Mononuclear cell (primary cell): ENCODE measurements at regions not wholly inside any gene's neighbourhood (a gene's known extent, or its start where the extent isn't known, plus 50 kb on each side); places are given as distances from the start of the nearest gene placed in this dataset.

Experiments used
- H3K27me3 ChIP-seq: 2 replicates; pipeline ENCODE4 v1.6.0; 2011; ENCODE audit warnings: low read length, control low read depth; ENCODE audit not compliant: insufficient read depth
- H3K4me1 ChIP-seq: 2 replicates; pipeline ENCODE4 v1.5.1; 2011; ENCODE audit warnings: mild to moderate bottlenecking, low read length, control low read depth; ENCODE audit not compliant: insufficient read depth
- H3K4me3 ChIP-seq: 2 replicates; pipeline ENCODE4 v1.5.1; 2011; ENCODE audit warnings: mild to moderate bottlenecking, low read length, moderate library complexity
- H3K9me3 ChIP-seq: 2 replicates; pipeline ENCODE4 v1.5.1; 2011; ENCODE audit warnings: low read depth, mild to moderate bottlenecking, control low read depth, low read length

GRCh38 chr5:91906494-91906893, 523.4 kb upstream of the ARRDC3 start:
- H3K9me3 ChIP-seq, result no peaks in the 10 kb centered on the region
- no peaks in the 10 kb centered on the region for H3K27me3 ChIP-seq
- no peak overlapping the region for H3K4me3 ChIP-seq
- no peaks in the 10 kb centered on the region for H3K4me1 ChIP-seq

GRCh38 chr5:91906027-91906426, 522.9 kb upstream of the ARRDC3 start:
- H3K9me3 ChIP-seq, result no peaks in the 10 kb centered on the region
- H3K4me3 ChIP-seq, result no peak overlapping the region
- H3K4me1 ChIP-seq, result no peaks in the 10 kb centered on the region
- no peaks in the 10 kb centered on the region for H3K27me3 ChIP-seq

DNA sequence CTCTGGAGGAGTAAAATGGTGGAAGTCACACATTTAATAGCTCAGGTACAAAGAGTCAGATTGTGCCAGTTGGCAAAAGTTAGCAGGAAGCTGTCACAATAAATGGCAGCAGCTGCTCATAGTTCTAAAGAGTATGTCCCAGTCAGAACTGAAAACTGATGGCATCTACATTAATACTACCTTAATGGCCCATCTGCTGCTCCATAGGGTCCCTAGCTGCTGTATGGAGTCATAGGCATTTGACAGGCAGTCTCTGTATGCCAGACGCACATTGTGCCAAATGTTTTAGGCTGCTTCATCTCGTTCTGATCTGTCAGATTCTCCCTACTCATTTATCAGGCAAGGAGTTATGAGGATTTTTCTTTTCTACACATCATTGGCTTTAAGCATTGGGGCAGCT, 515.8 kb upstream of the ARRDC3 start:
- no peaks in the 10 kb centered on the region for H3K4me1 ChIP-seq
- no peak overlapping the region for H3K4me3 ChIP-seq
- H3K9me3 ChIP-seq, result no peaks in the 10 kb centered on the region
- no peaks in the 10 kb centered on the region for H3K27me3 ChIP-seq

- Histone ChIP-seq H3K4me1 (no peaks in the 10 kb centered on the region), H3K9me3 (no peaks in the 10 kb centered on the region), H3K27me3 (no peaks in the 10 kb centered on the region), H3K4me3 (no peak overlapping the region)
These were observed 514.9 kb upstream of the ARRDC3 start for GRCh38 chr5:91898019-91898418.

GRCh38 chr5:91888810-91889209, 505.7 kb upstream of the ARRDC3 start:
- H3K27me3 ChIP-seq, result no peaks in the 10 kb centered on the region
- H3K9me3 ChIP-seq, result no peaks in the 10 kb centered on the region
- no peak overlapping the region for H3K4me3 ChIP-seq
- no peaks in the 10 kb centered on the region for H3K4me1 ChIP-seq

DNA sequence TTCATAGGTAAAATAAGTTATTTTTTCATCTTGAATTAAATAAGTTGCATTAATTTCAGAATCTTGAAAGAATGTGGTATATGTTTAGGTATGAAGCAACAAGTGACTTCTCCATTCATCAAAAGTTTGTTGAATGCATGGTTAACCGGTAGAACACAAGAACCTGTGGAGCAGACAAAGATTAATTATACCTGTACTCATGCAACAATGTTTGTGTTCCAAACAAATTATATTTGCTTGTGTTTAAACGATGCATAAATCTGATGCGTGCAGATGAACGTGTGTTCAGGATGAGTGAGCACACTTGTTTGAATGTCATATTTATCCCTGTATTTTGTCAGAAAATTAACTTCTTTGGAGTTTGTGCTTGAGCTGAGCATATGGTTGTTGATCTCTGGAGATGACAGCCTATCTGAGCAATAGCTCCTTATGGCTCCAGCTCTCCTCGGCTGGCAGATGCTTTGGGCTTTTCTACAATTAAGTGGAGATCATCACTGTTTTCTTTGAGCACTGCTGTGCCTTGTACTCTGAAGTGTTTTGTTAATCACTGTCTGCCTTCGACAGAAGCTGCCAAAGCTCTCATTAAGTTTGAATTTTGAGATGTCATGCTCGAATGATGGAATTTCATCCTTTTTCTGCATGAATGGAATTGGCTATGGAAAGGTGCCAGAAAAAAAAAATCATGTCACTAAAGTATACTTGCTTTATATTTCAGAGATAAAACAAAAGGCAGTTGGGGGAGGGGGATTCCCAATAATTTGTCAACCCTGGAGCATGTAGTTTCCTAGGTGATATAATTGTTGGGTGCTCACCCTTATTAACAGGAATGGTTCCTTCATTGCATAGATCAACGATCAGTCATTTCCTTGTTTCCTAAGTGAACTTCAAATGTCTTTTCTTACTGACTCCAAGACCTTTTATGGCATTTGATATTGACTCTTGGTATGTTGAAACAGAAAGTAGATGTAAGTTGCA, 502.5 kb upstream of the ARRDC3 start:
- Histone ChIP-seq H3K4me1 (no peaks in the 10 kb centered on the region), H3K27me3 (no peaks in the 10 kb centered on the region), H3K9me3 (no peaks in the 10 kb centered on the region), H3K4me3 (no peak overlapping the region)

- Histone ChIP-seq H3K27me3 (no peaks in the 10 kb centered on the region), H3K4me1 (no peaks in the 10 kb centered on the region), H3K4me3 (no peak overlapping the region), H3K9me3 (no peaks in the 10 kb centered on the region)
These were observed 500.9 kb upstream of the ARRDC3 start for GRCh38 chr5:91884036-91884435.

DNA sequence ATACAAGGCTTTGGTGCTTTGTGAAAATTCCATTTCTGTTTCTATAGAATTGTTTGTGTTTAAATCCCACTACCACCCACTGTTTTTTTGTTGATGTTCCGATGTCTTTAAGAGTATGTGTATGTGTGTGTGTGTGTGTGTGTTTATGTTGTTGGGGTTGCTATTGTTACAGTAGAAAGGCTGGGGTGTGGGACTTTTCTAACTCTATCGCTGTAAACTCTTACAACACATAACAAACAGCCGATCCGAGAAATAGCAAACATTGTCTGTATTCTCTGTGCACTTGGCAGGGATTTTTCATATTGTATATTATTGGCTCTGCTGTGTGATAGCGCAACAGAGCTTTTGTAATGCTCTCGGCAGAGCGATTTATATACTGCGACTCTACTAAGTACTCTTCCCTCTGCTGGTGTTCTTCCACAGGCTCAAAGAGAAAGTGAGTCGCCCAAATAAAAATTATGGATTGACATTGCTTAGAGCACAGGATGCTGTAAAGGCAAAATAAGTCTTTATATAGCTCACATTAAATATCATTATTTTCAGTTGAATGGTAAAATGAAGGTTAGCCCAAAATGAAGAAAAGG, 492.2 kb upstream of the ARRDC3 start:
- no peak overlapping the region for H3K4me3 ChIP-seq
- H3K9me3 ChIP-seq, result no peaks in the 10 kb centered on the region
- no peaks in the 10 kb centered on the region for H3K4me1 ChIP-seq
- no peaks in the 10 kb centered on the region for H3K27me3 ChIP-seq

GRCh38 chr5:91867799-91868198, 484.7 kb upstream of the ARRDC3 start:
- Histone ChIP-seq H3K4me3 (no peak overlapping the region), H3K4me1 (no peaks in the 10 kb centered on the region), H3K27me3 (no peaks in the 10 kb centered on the region), H3K9me3 (no peaks in the 10 kb centered on the region)

- Histone ChIP-seq H3K9me3 (no peaks in the 10 kb centered on the region), H3K4me3 (no peak overlapping the region), H3K4me1 (no peaks in the 10 kb centered on the region), H3K27me3 (no peaks in the 10 kb centered on the region)
These were observed 482.8 kb upstream of the ARRDC3 start for GRCh38 chr5:91865915-91866314.

DNA sequence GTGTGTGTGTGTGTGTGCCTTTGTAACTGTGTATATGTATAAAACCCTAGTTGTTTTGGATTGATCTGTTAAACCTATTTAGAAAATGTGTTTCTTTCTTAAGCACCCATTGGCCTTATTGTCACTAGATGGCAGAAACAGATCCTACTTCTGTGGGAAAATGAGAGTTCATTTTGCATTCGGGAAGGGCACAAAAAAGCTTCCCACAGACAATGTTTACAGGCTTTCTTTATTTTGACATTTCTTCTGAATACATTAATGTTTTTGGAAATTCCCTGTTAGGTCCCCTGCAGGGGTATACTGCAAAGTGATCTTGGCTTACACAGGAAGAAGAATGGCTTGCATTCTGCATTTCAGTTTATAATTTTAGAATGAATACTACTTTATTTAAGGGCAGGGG, 481.8 kb upstream of the ARRDC3 start:
- Histone ChIP-seq H3K9me3 (no peaks in the 10 kb centered on the region), H3K4me1 (no peaks in the 10 kb centered on the region), H3K4me3 (no peak overlapping the region), H3K27me3 (no peaks in the 10 kb centered on the region)

DNA sequence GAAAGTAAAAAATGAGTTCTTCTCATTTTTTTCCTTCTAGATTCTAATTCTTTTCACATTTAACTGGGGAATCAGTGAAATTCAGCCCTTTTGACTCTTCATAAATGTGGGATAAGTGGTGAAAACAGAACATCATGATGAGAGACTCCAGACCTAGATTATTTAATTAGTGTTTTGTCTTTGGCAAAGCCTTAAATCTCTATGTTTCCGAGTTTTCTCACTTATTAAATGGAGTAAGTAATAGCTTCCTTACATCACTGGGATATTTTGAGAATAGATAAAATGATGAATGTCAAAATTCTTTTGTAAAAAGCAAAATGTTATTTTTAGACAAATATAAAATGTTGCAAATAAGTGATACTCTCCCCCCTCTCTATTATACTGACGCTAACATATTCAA, 468.6 kb upstream of the ARRDC3 start:
- Histone ChIP-seq H3K27me3 (no peaks in the 10 kb centered on the region), H3K4me3 (no peak overlapping the region), H3K4me1 (no peaks in the 10 kb centered on the region), H3K9me3 (no peaks in the 10 kb centered on the region)

GRCh38 chr5:91850031-91850430, 466.9 kb upstream of the ARRDC3 start:
- no peak overlapping the region for H3K4me3 ChIP-seq
- no peaks in the 10 kb centered on the region for H3K4me1 ChIP-seq

DNA sequence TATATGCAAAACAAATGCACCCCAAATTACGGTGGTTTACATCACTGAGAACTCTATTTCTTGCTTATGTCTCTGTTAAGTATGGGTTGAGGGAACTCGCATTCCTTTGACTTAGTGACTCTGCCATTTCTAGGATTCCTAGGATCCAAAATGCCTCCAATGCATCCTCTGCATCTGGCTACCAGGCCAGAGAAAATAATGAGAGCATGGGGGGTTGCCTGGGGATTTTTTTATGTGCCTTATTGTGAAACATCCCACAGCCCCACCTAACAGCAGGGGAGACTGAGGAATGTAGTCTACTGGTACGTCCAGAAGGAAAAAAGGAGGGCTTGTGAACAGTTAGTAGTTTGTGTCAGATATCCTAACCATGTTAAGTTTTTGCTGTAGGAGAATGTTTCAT, 466.0 kb upstream of the ARRDC3 start:
- no peaks in the 10 kb centered on the region for H3K4me1 ChIP-seq
- no peak overlapping the region for H3K4me3 ChIP-seq
- no peaks in the 10 kb centered on the region for H3K27me3 ChIP-seq
- H3K9me3 ChIP-seq, result no peaks in the 10 kb centered on the region

More at GRCh38 chr5:91850031-91850430, 466.9 kb upstream of the ARRDC3 start:
- H3K9me3 ChIP-seq, result no peaks in the 10 kb centered on the region
- no peaks in the 10 kb centered on the region for H3K27me3 ChIP-seq

DNA sequence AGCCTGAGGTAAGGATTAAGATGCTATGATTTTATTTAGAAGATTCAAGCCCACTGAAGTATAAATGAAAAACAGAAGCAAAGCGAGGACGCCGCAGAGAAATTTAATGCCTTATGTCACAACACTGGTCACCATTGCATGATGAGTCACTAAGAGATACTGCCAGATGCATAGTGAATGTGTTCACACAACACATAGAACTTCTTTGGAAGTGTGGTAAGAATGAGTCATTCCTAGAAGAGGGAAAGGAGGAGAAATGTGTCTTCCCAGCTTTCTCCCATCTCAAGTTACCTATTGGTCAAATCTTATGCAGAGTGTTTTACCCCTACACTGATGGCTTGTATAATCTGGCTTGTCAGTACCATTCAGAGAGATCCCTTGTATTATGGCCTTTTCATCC, 465.3 kb upstream of the ARRDC3 start:
- no peaks in the 10 kb centered on the region for H3K4me1 ChIP-seq
- no peak overlapping the region for H3K4me3 ChIP-seq
- H3K27me3 ChIP-seq, result no peaks in the 10 kb centered on the region
- no peaks in the 10 kb centered on the region for H3K9me3 ChIP-seq

DNA sequence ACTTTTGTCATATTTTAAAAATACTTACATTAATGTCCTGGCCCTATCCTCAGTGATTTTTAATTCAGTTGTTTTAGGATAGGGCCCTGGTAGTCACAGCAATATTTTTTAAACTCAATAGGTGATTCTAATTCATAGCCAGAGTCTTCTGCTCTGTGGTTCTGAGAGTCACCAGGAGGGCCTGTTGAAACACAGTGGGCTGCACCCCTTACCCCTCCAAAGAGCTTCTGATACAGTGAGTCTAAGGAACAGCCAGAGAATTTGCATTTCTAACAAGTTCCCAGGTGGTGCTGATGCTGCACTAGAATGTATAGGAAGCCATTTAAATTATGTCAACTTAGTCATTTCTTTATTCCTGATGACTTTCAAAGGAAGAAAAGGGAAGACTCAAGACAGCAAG, 458.3 kb upstream of the ARRDC3 start:
- Histone ChIP-seq H3K4me3 (no peak overlapping the region), H3K4me1 (no peaks in the 10 kb centered on the region), H3K9me3 (no peaks in the 10 kb centered on the region), H3K27me3 (no peaks in the 10 kb centered on the region)
